Activated naive CD4-positive, alpha-beta T cell treated with anti-CD3 and anti-CD28 coated beads, Interleukin-2, amount 10 ng/mL, durations not matched to agents 7 days and 5 days (primary cell): ENCODE measurements at regions not wholly inside any gene's neighbourhood (a gene's known extent, or its start where the extent isn't known, plus 50 kb on each side); places are given as distances from the start of the nearest gene placed in this dataset.
"Not testable (repeated sequence)": the region's sequence is repeated elsewhere in the genome, so short reads cannot be mapped to it uniquely, and the experiment has no call there.

Source experiments
- CTCF ChIA-PET: fragments of 350-600 bp; sonication (Branson Sonifier 250); formaldehyde crosslinking; loops from one replicate; lab custom pipeline; 2021; ENCODE audit warnings: antibody characterized with exemption; lab: Charles Lee
- DNase-seq: peaks from one replicate; pipeline ENCODE4 v3.0.0-alpha.2; 2020
- H3K27ac Mint-ChIP-seq: one replicate; pipeline ENCODE4 v1.8.0; 2021; ENCODE audit warnings: mild to moderate bottlenecking, moderate library complexity, mixed read lengths
- H3K27me3 Mint-ChIP-seq: one replicate; pipeline ENCODE4 v1.8.0; 2021; ENCODE audit warnings: mild to moderate bottlenecking, mixed read lengths
- H3K36me3 Mint-ChIP-seq: one replicate; pipeline ENCODE4 v1.8.0; 2021; ENCODE audit warnings: mixed read lengths
- H3K4me1 Mint-ChIP-seq: one replicate; pipeline ENCODE4 v1.8.0; 2021; ENCODE audit warnings: mixed read lengths
- H3K4me3 Mint-ChIP-seq: one replicate; pipeline ENCODE4 v1.8.0; 2021; ENCODE audit warnings: mild to moderate bottlenecking, moderate library complexity, mixed read lengths
- H3K9me3 Mint-ChIP-seq: one replicate; pipeline ENCODE4 v1.8.0; 2021; ENCODE audit warnings: mixed read lengths

GRCh38 chr22:48821346-48821690 is 1006.4 kb downstream of the BRD1 start:
- no peaks in the 10 kb centered on the region for H3K27me3 Mint-ChIP-seq
- H3K27ac Mint-ChIP-seq: no peak overlapping the region

GRCh38 chr22:48820481-48821345 is 1007.0 kb downstream of the BRD1 start:
- CTCF ChIA-PET: no interaction called here
- H3K27me3 Mint-ChIP-seq: no peaks in the 10 kb centered on the region
- no peak overlapping the region for H3K27ac Mint-ChIP-seq
- no peaks in the 10 kb centered on the region for H3K4me1 Mint-ChIP-seq
- H3K9me3 Mint-ChIP-seq: no peaks in the 10 kb centered on the region
- no peaks in the 10 kb centered on the region for H3K36me3 Mint-ChIP-seq
- no peak overlapping the region for H3K4me3 Mint-ChIP-seq
- DNase-seq: peak; percentile 11

More at GRCh38 chr22:48821346-48821690, 1006.4 kb downstream of the BRD1 start:
- H3K4me3 Mint-ChIP-seq: no peak overlapping the region
- no peaks in the 10 kb centered on the region for H3K36me3 Mint-ChIP-seq
- H3K4me1 Mint-ChIP-seq: no peaks in the 10 kb centered on the region
- CTCF ChIA-PET: no interaction called here
- H3K9me3 Mint-ChIP-seq: no peaks in the 10 kb centered on the region
- peak; percentile 8 for DNase-seq

GRCh38 chr22:48819961-48820360 is 1007.7 kb downstream of the BRD1 start:
- no peak overlapping the region for H3K27ac Mint-ChIP-seq
- H3K27me3 Mint-ChIP-seq: no peaks in the 10 kb centered on the region
- no peaks in the 10 kb centered on the region for H3K4me1 Mint-ChIP-seq
- CTCF ChIA-PET: no interaction called here
- DNase-seq: peak; percentile 1
- H3K9me3 Mint-ChIP-seq: no peaks in the 10 kb centered on the region
- no peak overlapping the region for H3K4me3 Mint-ChIP-seq
- H3K36me3 Mint-ChIP-seq: no peaks in the 10 kb centered on the region

DNA sequence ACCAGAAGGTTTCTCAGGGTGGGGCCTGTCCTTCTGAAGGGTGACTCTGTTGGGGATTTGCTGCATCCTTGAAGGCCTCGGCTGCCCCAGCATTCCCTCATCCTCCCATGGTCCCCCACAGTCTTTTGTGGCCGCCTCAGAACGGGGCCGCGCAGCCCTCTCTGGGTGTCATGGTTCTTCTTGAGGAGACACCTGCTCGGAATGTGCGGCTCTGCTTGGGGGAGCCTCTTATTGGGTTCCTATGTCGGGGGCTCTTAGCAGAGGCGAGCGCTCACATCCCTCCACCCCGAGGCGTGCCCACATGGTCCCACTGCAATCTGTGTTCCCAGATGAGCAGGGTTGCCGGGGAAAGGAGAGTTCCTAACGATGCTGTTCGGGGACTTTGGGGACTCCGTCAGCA is 1008.4 kb downstream of the BRD1 start:
- Mint-ChIP-seq H3K27me3 (no peaks in the 10 kb centered on the region), H3K4me1 (no peaks in the 10 kb centered on the region), H3K4me3 (no peak overlapping the region), H3K9me3 (no peaks in the 10 kb centered on the region), H3K36me3 (no peaks in the 10 kb centered on the region), H3K27ac (no peak overlapping the region)
- DNase-seq: no peak
- CTCF ChIA-PET: no interaction called here

DNA sequence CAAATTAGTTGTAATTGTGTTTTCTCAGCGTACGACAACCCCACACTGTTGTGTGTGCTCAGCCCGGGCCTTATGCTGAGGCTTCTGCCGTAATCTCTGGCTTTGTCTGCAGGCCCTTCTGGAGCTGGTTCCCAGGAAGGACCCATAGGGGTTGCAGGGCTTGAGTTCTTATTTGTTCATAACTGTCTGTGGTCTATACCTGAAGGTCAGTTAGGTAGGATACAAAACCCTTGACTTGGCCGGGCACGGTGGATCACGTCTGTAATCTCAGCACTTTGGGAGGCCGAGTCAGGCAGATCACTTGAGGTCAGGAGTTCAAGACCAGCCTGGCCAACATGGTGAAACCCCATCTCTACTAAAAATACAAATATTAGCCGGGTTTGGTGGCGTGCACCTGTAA is 1010.2 kb downstream of the BRD1 start:
- CTCF ChIA-PET, H3K27ac Mint-ChIP-seq, H3K9me3 Mint-ChIP-seq: not testable (repeated sequence)

DNA sequence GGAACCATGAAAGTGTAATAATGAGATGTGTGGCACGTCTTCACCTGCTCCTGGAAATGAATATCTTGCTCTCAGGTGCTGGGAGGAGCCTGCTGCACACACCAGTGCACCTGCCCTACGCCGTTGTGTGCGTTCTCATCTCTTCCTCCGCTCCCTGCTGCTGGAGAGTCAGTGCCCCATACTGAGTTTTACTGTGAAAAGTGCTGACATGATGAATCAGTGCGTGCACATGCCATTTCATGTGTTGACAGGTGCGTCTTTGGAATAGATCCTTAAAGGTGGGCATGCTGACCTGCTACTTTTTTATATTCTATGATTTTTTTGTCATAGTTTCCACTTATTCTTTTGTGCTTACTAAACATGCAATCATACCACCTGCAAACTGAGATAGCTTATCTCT is 1015.8 kb downstream of the BRD1 start:
- no peaks in the 10 kb centered on the region for H3K36me3 Mint-ChIP-seq
- peaks cover 4% of the 10 kb centered on the region for H3K27me3 Mint-ChIP-seq
- no peak overlapping the region for H3K27ac Mint-ChIP-seq
- no peaks in the 10 kb centered on the region for H3K9me3 Mint-ChIP-seq
- H3K4me3 Mint-ChIP-seq: no peak overlapping the region
- H3K4me1 Mint-ChIP-seq: no peaks in the 10 kb centered on the region
- CTCF ChIA-PET: no interaction called here
- DNase-seq: no peak

More for the DNA sequence above, 1010.2 kb downstream of the BRD1 start:
- not testable (repeated sequence) for H3K27me3 Mint-ChIP-seq, H3K4me3 Mint-ChIP-seq, DNase-seq, H3K4me1 Mint-ChIP-seq, H3K36me3 Mint-ChIP-seq

DNA sequence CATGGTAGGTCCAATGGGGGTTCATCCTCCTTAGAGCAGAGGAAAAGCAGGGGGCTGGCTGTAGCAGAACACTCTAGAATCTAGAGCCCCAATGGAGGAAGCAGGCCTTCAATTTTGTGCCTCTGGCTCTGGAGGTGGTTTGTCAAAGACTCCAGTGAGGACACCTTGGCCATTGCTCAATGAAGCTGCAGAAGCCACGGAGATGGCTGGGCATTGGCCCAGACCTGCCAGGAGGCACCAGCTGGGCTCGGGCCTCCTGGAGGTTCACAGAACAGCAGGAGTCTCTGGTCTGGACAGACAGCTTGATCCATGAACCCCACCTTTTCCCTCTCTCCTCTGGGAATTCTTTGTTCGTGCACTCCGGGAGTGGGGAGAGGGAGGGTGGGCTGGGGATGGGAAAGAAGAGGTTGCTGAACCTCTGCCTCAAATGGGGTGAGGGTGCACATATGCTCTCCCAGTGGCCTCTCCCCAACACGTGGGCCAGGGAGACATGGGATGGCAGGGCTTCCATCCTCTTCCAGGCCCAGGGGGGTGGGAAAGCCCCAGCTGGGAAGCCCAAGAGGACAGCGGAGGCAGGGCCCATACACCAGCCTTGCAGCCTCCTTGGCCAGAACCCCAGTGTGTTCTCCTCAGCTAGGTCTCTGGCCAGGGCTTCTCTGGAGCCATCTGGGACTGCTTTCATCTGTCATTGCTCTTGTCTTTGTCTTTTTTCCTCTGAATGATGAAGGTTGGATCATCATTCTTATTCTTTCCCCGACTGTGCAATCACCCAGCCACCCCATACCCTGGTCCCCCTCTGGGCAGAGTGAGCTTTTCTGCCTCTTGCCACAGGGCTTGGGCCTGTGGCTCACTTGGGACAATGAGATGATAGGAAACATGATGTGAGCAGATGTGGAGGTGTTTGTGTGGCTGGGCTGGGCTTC is 1019.4 kb downstream of the BRD1 start:
- H3K36me3 Mint-ChIP-seq: no peaks in the 10 kb centered on the region
- no peak overlapping the region for H3K4me3 Mint-ChIP-seq
- no peaks in the 10 kb centered on the region for H3K9me3 Mint-ChIP-seq
- CTCF ChIA-PET: no interaction called here
- H3K27me3 Mint-ChIP-seq: peaks cover 4% of the 10 kb centered on the region
- no peak overlapping the region for H3K27ac Mint-ChIP-seq
- no peaks in the 10 kb centered on the region for H3K4me1 Mint-ChIP-seq
- no peak for DNase-seq

GRCh38 chr22:48807155-48807554 is 1020.5 kb downstream of the BRD1 start:
- no peaks in the 10 kb centered on the region for H3K9me3 Mint-ChIP-seq
- H3K27me3 Mint-ChIP-seq: peaks cover 4% of the 10 kb centered on the region
- H3K4me3 Mint-ChIP-seq: no peak overlapping the region
- no peaks in the 10 kb centered on the region for H3K36me3 Mint-ChIP-seq
- DNase-seq: no peak
- CTCF ChIA-PET: no interaction called here
- no peak overlapping the region for H3K27ac Mint-ChIP-seq
- no peaks in the 10 kb centered on the region for H3K4me1 Mint-ChIP-seq

DNA sequence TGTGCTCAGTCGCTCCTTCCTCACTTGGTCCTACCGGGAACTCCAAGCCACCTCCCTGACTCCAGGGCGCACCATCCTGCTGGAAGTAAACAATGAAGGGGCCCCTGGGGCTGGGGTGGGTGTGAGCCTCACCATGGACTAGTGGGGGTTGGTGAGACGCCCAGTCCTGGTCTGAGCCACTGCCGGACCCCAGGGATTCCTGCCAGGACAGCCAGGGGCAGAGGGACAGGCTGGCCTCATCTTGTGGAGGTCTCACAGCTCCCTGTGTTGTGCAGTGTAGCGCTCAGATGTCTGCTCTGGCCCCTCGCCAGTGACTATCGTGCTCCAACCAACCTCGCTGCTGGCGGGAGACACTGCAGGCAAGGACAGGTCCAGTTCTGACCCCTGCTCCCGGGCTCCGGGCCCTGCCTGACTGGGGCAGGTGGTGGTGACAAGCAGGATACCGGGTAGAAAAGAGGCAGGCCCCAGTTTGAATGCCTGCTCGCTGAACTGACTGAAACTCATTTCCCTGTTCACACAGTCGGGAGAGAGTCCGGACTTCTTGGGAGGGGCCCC is 1021.4 kb downstream of the BRD1 start:
- H3K27me3 Mint-ChIP-seq: peaks cover 4% of the 10 kb centered on the region

DNA sequence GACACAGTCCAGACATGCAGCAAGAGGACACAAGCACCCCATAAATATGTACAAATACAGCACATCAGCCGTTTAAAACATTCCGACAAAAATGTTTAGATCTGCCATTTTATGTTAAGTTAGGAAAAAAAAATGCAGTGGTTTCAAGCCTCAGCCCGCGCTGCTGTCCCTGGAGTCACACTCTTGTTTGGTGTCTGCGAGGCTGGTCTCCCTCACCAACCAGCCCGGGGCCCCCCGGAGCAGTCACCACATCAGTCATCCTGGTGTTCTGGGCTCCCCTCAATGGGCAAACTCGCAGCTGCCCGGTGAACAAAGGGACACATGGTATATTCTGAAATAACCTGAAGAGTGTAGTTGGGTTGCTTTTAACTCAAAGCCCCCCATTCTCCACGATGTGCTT is 1022.2 kb downstream of the BRD1 start:
- H3K4me3 Mint-ChIP-seq: no peak overlapping the region
- H3K27ac Mint-ChIP-seq: no peak overlapping the region
- peaks cover 4% of the 10 kb centered on the region for H3K27me3 Mint-ChIP-seq
- DNase-seq: no peak
- no peaks in the 10 kb centered on the region for H3K36me3 Mint-ChIP-seq
- no peaks in the 10 kb centered on the region for H3K9me3 Mint-ChIP-seq
- CTCF ChIA-PET: no interaction called here
- H3K4me1 Mint-ChIP-seq: no peaks in the 10 kb centered on the region

More for the DNA sequence above, 1021.4 kb downstream of the BRD1 start:
- Mint-ChIP-seq H3K27ac (no peak overlapping the region), H3K9me3 (no peaks in the 10 kb centered on the region), H3K4me1 (no peaks in the 10 kb centered on the region), H3K4me3 (no peak overlapping the region), H3K36me3 (no peaks in the 10 kb centered on the region)
- CTCF ChIA-PET: no interaction called here
- no peak for DNase-seq

- Mint-ChIP-seq H3K9me3 (no peaks in the 10 kb centered on the region), H3K27me3 (peaks cover 4% of the 10 kb centered on the region), H3K4me3 (no peak overlapping the region), H3K4me1 (no peaks in the 10 kb centered on the region), H3K36me3 (no peaks in the 10 kb centered on the region), H3K27ac (no peak overlapping the region)
- CTCF ChIA-PET: no interaction called here
- no peak for DNase-seq
These were observed 1022.8 kb downstream of the BRD1 start for GRCh38 chr22:48804811-48805301.

DNA sequence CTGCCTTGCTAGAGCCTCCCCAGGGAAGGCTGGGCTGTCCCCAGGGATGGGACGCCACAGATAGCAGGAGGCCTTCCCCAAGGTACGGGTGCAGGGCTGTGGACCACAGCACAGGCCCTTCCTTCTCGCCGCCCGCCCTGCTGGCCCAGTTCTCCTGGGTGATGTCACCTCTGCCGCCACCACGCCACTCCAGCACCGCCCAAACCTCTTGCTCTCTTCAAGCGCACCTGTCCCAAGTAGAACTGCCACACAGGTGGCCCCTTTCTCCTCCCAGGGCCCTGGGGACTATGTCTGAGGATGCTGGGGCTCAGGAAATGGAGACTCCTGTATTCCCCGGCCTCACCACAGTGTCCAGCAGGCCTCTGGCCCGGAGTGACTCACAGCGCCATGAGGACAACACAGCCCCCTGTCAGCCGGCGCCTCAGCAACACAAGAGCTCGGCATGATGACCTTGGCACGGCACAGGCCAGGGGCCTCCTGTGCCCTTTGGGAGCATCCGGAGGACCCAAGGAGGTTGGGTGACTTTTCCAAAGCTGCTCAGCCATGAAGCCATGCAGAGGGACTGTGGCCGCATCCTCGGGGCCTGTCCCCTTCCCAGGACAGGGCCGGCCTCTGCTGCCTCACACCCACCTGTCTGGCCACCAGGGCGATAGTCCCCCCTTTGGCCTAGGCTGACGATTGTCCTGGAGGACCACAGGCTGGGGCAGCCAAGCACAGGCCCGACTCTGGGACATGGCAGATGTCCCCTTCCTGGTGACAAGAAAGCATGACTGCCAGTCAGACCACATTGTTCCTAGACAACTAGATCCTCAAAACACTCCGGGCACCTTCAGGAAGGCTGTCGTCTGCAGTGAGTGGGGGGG is 1023.5 kb downstream of the BRD1 start:
- CTCF ChIA-PET: no interaction called here
- Mint-ChIP-seq H3K4me1 (no peaks in the 10 kb centered on the region), H3K27me3 (peaks cover 4% of the 10 kb centered on the region), H3K36me3 (no peaks in the 10 kb centered on the region), H3K9me3 (no peaks in the 10 kb centered on the region), H3K27ac (no peak overlapping the region), H3K4me3 (no peak overlapping the region)
- DNase-seq: no peak

- Mint-ChIP-seq H3K27me3 (peaks cover 4% of the 10 kb centered on the region), H3K4me1 (no peaks in the 10 kb centered on the region), H3K9me3 (no peaks in the 10 kb centered on the region), H3K4me3 (no peak overlapping the region), H3K27ac (no peak overlapping the region), H3K36me3 (no peaks in the 10 kb centered on the region)
- no peak for DNase-seq
- CTCF ChIA-PET: no interaction called here
These were observed 1024.3 kb downstream of the BRD1 start for GRCh38 chr22:48803171-48803947.
